ENCODE measurements at regions not wholly inside any gene's neighbourhood (a gene's known extent, or its start where the extent isn't known, plus 50 kb on each side); places are given as distances from the start of the nearest gene placed in this dataset.
A peak's percentile ranks its signal among the peaks of the same experiment; 100 is the strongest.

GRCh38 chr1:200474633-200475032 is 64.8 kb upstream of the ZNF281 start:
- Histone ChIP-seq H3K4me3 (no peak overlapping the region), H3K27me3 (peaks cover 0 to 9% (median 0%) of the 10 kb centered on the region in 3 donors), H3K4me1 (peaks cover 0 to 7% (median 0%) of the 10 kb centered on the region in 4 donors), H3K9me3 (no peaks in the 10 kb centered on the region), H3K27ac (no peak overlapping the region), H3K36me3 (no peaks in the 10 kb centered on the region)
- no peak for TF ChIP-seq CTCF (IDR thresholded peaks at IDR 0.05)
- TF ChIP-seq POLR2AphosphoS5 (IDR thresholded peaks at IDR 0.05), result no peak
- no peak for TF ChIP-seq POLR2A (IDR thresholded peaks at IDR 0.05)
- no peak for TF ChIP-seq EP300 (IDR thresholded peaks at IDR 0.05)
- intact Hi-C loops (cut with DNase I; ENCODE audit: low total_unique reads), result no loop called here
- 48 to 70% (median 68%) methylated on average over 3 of the region's 3 CpGs for WGBS, 5 donors
- DNase-seq, result no peak

GRCh38 chr1:200473698-200474371 is 64.0 kb upstream of the ZNF281 start:
- TF ChIP-seq POLR2AphosphoS5 (IDR thresholded peaks at IDR 0.05) (no peak), CTCF (IDR thresholded peaks at IDR 0.05) (no peak), POLR2A (IDR thresholded peaks at IDR 0.05) (no peak), EP300 (IDR thresholded peaks at IDR 0.05) (no peak)
- H3K27me3 ChIP-seq, result peaks cover 0 to 9% (median 0%) of the 10 kb centered on the region in 3 donors
- 51 to 70% (median 65%) methylated on average over 12 of the region's 12 CpGs for WGBS, 5 donors
- H3K9me3 ChIP-seq, result no peaks in the 10 kb centered on the region
- no peaks in the 10 kb centered on the region for H3K36me3 ChIP-seq
- intact Hi-C loops (cut with DNase I; ENCODE audit: low total_unique reads), result no loop called here
- peak in 1 of 2 donors; percentile 67 for DNase-seq
- H3K27ac ChIP-seq, result no peak overlapping the region
- H3K4me1 ChIP-seq, result peaks cover 0 to 7% (median 0%) of the 10 kb centered on the region in 4 donors
- H3K4me3 ChIP-seq, result no peak overlapping the region

GRCh38 chr1:200471739-200472138 is 61.9 kb upstream of the ZNF281 start:
- WGBS, 5 donors, result 74 to 94% (median 83%) methylated on average over 2 of the region's 2 CpGs
- Histone ChIP-seq H3K4me3 (no peak overlapping the region), H3K27ac (no peak overlapping the region), H3K36me3 (no peaks in the 10 kb centered on the region), H3K9me3 (no peaks in the 10 kb centered on the region), H3K4me1 (peaks cover 0 to 7% (median 0%) of the 10 kb centered on the region in 4 donors), H3K27me3 (peaks cover 0 to 9% (median 0%) of the 10 kb centered on the region in 3 donors)
- TF ChIP-seq EP300 (IDR thresholded peaks at IDR 0.05), result no peak
- TF ChIP-seq POLR2AphosphoS5 (IDR thresholded peaks at IDR 0.05), result no peak
- TF ChIP-seq CTCF (IDR thresholded peaks at IDR 0.05), result no peak
- no peak for TF ChIP-seq POLR2A (IDR thresholded peaks at IDR 0.05)
- intact Hi-C loops (cut with DNase I; ENCODE audit: low total_unique reads), result no loop called here
- DNase-seq, result no peak

- Histone ChIP-seq H3K27me3 (peaks cover 0 to 9% (median 0%) of the 10 kb centered on the region in 3 donors), H3K27ac (no peak overlapping the region), H3K36me3 (no peaks in the 10 kb centered on the region), H3K4me3 (no peak overlapping the region), H3K4me1 (no peaks in the 10 kb centered on the region), H3K9me3 (no peaks in the 10 kb centered on the region)
- WGBS, 5 donors, result 65 to 81% (median 71%) methylated on average over 4 of the region's 4 CpGs
- no peak for DNase-seq
- intact Hi-C loops (cut with DNase I; ENCODE audit: low total_unique reads), result no loop called here
- TF ChIP-seq POLR2A (IDR thresholded peaks at IDR 0.05) (no peak), POLR2AphosphoS5 (IDR thresholded peaks at IDR 0.05) (no peak), CTCF (IDR thresholded peaks at IDR 0.05) (no peak), EP300 (IDR thresholded peaks at IDR 0.05) (no peak)
These were observed 58.6 kb upstream of the ZNF281 start for GRCh38 chr1:200468264-200469001.

Data from stomach (tissue), 8 donors.